ENCODE measurements at regions not wholly inside any gene's neighbourhood (a gene's known extent, or its start where the extent isn't known, plus 50 kb on each side); places are given as distances from the start of the nearest gene placed in this dataset.

DNA sequence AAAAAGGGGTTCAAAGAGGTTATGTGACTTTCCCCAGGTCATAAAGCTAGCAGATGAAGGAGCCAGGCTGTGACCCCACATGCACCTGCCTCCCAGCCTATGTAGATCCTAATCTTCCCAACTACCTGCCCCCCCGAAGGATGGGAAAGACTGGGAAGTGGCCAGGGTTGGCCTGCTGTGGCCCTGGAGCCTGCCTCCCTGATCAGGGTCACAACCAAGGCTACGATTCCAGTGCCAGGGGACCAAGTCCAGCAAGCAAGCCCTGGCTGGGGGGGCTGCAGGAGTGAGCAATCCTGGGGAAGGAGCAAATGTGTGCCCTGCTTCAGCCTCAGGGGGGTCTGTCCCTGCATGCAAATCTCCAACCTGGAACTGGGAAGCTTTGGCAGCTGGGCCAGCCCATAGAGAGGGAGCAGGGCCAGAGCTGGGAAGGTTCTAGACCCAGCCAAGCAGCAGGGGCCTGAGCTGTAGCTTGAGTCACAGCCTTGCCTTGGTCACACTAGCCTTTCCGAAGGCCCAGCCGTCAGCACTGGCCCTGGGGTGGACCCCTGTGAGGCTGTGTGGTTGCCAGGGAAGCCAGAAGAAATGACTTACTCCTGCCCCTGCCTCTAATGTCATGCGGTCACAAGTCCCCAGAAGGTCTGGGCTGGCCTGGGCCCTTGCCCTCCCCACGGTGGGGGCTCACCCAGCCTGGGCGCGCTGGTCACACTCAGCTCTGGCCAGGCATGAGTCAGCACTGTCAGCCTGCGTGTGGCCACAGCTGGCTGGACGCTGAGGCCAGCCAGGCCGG, 96.4 kb upstream of the ZMIZ1 start:
- intact Hi-C loops (cut with DNase I, micrococcal nuclease) = no loop called here
- DNase-seq (peak; percentile 43 to 65), ATAC-seq (no peak)

- DNase-seq (peak; percentile 65 to 84), ATAC-seq (peak; percentile 81)
- intact Hi-C loops (cut with DNase I, micrococcal nuclease) = no loop called here
Observed at GRCh38 chr10:78972947-78973900, 95.5 kb upstream of the ZMIZ1 start.

GRCh38 chr10:78973901-78974616, 94.7 kb upstream of the ZMIZ1 start:
- ATAC-seq (peak; percentile 65), DNase-seq (peak; percentile 61 to 77)
- intact Hi-C loops (cut with DNase I, micrococcal nuclease) = no loop called here

- ATAC-seq = peak; percentile 58
- peak; percentile 62 to 64 for DNase-seq
- intact Hi-C loops (cut with DNase I, micrococcal nuclease) = no loop called here
Observed at GRCh38 chr10:78974617-78975317, 94.0 kb upstream of the ZMIZ1 start.

DNA sequence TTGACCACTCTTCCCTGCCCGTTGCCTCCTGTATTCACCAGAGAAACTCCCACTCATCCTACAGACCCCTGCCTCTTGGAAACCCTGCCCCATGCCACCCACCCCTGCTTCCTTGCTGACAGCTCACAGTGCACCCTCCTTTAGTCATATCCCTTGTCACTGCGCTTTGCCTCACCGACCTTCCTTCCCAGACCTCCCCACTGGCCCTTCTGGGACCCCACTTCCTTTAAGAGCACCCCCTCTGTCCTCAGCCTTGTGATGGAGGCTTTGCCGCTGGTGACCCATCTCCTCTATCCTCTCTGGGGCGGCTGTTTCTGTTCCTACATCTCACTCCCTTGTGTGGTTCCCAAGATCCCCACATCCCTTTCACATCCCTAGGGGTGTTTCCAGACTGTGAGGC, 92.8 kb upstream of the ZMIZ1 start:
- intact Hi-C loops (cut with DNase I, micrococcal nuclease) = no loop called here
- DNase-seq (no peak), ATAC-seq (no peak)

DNA sequence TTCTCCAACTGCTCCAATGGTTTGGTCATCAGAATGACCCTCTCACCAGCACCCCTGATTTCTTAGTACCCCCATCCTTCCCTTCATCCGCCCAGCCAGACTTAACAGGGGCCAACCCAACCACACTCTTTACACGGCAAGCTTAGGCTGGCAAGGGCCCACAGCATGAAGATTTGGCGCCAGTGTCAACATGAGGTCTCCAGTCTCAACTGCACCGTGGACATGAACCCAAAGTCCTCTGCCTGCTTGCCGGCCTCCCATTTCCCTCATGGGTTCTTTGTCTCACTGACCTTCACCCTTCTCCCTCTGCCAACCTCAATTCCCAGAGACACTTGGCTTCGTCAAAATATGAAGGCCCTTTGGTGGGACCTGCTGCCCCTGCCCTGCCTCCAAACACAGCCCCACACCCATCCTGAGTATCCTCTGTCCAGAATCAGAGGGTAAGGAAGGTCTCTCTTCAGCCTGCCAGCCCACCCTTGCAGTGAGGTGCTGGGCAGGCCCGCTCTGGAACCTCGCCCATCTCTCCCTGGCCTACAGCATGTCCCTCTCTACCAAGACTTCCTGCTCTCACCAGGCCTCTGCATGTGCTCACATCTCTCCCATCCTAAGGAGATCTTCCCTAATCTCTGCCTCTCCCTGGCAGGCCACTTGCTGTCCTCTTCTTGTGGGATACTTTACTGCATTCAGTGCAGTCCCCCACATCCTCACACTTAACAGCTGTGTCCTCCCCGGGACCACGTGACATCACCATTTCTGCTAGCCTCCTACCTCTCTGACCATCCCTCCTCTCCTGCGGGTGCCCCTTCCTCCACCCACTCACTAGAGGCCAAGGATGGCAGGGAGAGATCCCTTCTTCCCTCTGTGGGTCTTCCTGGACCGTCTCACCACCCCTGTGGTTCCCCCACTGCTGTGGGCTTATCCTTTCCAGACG, 91.7 kb upstream of the ZMIZ1 start:
- ATAC-seq (no peak), DNase-seq (no peak)
- intact Hi-C loops (cut with DNase I, micrococcal nuclease) = no loop called here

- DNase-seq (no peak), ATAC-seq (no peak)
- intact Hi-C loops (cut with DNase I, micrococcal nuclease) = no loop called here
Observed at GRCh38 chr10:78979938-78980337, 88.8 kb upstream of the ZMIZ1 start.

GRCh38 chr10:78980354-78980753, 88.4 kb upstream of the ZMIZ1 start:
- no peak for ATAC-seq
- no peak for DNase-seq
- intact Hi-C loops (cut with DNase I, micrococcal nuclease) = no loop called here

GRCh38 chr10:78980815-78981214, 88.0 kb upstream of the ZMIZ1 start:
- no peak for DNase-seq
- intact Hi-C loops (cut with DNase I, micrococcal nuclease) = no loop called here
- ATAC-seq = no peak

DNA sequence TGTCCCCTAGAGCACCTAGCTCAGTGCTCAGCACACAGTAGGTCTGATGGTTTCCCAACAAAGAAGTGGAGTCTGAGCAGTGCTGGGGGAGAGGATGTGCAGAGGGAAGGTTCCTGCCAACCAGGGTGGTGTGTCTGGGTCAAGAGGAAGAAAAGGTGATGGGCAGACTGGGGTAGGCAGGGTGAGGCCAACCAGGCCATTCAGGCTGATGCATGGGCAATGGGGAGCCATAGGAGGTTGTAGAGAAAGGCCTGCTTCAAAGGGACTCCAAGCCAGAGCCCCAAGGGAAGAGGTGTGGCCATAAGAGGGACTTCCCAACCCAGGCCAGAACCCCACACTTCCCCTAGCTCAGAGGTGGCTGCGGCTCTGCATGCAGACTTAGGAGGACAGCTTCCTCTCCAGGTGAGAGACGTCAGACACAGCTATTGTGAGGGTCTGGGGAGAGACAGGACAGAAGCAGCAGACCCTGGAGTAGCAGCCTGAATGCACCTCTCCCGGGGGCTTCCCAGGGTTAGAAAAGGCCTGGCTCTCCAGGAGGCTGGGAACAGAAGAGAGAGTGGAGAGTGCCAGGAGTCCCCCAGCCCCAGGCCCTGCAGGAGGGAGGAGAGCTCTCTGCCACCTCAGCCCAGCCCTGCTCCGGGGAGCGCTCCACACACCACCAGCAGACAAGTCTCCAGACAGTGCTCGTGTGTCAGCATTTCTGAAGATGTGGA, 87.4 kb upstream of the ZMIZ1 start:
- intact Hi-C loops (cut with DNase I, micrococcal nuclease) = no loop called here
- DNase-seq = no peak
- ATAC-seq = no peak

DNA sequence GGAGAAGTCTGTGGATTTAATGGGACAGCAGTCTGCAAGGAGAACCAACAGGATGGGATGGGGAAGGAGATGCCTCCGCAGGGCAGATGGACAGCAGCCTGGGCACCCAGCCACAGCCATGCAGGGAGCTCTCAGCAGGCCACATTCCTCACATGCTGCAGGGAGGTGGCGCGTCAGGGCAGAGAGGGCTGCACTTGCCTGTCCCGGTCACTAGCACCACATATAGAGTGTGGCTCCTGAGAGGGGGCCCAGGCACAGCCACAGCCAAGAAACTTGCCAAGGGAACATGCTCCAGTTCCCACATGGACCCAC, 86.8 kb upstream of the ZMIZ1 start:
- ATAC-seq = no peak
- intact Hi-C loops (cut with DNase I, micrococcal nuclease) = no loop called here
- no peak for DNase-seq

DNA sequence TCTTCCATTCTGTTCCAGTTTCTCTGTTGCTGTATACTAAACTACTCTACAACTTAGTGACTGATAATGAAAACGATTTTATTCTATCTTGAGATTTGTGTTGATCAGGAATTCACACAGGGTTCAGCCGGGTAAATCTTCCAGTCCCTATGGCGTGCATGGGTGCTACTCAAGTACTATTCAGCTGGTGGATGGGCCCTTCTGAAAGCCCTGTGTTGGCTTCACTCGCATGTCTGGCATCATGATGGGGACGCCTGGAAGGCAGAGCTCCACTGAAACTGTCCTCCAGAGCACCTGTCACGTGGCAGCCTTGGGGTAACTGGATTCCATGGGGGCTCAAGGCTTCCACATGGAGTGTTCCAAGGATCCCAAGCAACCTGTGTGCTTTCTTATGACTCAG, 86.0 kb upstream of the ZMIZ1 start:
- intact Hi-C loops (cut with DNase I, micrococcal nuclease) = no loop called here
- DNase-seq = no peak
- no peak for ATAC-seq

DNA sequence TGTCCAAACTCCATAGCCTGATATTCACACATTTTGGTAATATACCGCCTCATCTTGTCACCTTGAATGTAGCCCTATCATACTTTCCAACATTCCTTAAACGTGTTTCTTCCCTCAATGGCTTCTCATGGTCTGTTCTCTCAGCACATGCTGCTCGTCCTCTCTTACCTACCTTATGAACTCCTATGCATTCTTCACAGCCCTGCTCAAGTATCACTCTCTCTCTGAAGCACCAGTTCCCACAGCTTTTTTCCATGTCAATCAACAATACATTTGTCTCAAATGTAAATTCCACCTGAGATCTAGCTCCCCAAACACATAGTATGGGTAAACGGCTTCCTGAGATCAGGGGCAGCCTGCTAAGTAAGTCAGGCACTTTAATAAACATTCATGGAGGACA, 85.2 kb upstream of the ZMIZ1 start:
- DNase-seq (no peak), ATAC-seq (no peak)
- intact Hi-C loops (cut with DNase I, micrococcal nuclease) = no loop called here

DNA sequence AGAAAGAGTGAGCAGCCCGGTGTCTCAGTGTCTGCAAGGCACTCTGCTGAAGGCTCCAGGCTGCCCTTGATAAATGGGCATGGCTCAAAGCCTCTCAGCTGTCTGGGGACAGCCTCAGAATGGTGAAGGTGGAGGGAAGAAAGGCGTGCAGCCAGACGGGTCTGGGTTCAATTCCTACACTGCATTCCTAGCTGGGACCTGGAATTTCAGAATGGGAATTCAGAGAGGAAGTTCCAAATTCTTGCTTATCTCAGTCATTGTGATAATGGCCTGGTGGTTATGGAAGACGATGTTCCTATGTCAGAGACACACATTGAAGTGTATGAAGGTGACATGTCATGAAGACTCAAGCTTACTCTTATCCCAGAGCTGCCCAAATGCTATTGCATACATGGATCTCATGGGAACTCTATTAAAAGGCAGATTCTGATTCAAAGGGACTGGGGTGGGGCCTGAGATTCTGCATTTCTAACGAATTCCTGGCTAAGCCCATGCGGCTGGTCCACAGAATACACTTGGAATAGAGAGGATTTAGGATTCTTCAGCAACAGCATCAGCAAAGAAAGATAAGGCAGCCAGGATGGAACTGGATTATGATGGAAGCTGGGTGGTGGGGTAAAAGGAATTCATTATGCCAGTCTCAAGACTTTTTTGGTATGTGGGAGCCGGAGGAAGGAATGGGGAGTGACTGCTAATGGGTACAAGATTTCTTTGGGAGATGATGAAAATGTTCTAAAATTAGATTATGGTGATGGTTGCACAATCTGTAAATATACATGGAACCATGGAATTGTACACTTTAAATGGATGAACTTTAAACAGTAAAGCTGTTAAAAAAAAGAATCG, 82.6 kb upstream of the ZMIZ1 start:
- intact Hi-C loops (cut with DNase I, micrococcal nuclease) = no loop called here
- DNase-seq (no peak), ATAC-seq (no peak)

DNA sequence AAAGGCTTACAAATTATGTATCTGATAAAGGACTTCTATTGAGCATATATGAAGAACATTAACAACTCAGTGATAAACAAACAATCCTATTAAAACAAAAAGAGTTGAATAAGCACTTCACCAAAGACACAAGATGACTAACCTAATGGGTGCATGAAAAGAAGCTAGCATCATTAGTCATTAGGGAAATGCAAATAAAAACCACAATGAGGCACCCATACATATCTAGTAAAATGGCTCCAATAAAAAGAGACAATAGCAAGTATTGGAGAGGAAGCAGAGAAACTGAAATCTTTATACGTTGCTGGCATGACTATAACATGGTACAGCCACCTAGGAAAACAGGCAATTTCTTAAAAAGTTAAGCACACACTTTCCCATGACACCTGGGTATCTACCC, 77.6 kb upstream of the ZMIZ1 start:
- no peak for DNase-seq
- intact Hi-C loops (cut with DNase I, micrococcal nuclease) = no loop called here
- ATAC-seq = no peak

GRCh38 chr10:78992333-78992732, 76.4 kb upstream of the ZMIZ1 start:
- ATAC-seq (no peak), DNase-seq (no peak)
- intact Hi-C loops (cut with DNase I, micrococcal nuclease) = no loop called here
